GM21515 (cell line): ENCODE measurements at regions not wholly inside any gene's neighbourhood (a gene's known extent, or its start where the extent isn't known, plus 50 kb on each side); places are given as distances from the start of the nearest gene placed in this dataset.
"Not testable (repeated sequence)": the region's sequence is repeated elsewhere in the genome, so short reads cannot be mapped to it uniquely, and the experiment has no call there.

ENCODE experiments used
- ATAC-seq: cut with Tn5 transposase; IDR thresholded peaks from one replicate; pipeline ENCODE4 v1.9.1; 2021; ENCODE audit not compliant: unreplicated experiment

GRCh38 chr2:144971786-144972335 is 451.9 kb upstream of the ZEB2 start:
- ATAC-seq: no peak

DNA sequence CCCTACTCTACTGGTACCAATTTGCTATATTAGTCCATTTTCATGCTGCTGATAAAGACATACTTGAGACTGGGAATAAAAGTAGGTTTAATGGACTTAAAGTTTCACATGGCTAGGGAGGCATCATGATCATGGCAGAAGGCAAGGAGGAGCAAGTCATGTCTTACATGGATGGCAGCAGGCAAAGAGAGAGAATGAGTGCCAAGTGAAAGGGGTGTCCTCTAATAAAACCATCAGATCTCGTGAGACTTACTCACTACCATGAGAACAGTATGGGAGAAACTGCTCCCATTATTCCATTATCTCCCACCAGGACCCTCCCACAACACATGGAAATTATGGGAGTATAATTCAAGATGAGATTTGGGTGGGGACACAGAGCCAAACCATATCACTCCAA is 450.5 kb upstream of the ZEB2 start:
- ATAC-seq: not testable (repeated sequence)

DNA sequence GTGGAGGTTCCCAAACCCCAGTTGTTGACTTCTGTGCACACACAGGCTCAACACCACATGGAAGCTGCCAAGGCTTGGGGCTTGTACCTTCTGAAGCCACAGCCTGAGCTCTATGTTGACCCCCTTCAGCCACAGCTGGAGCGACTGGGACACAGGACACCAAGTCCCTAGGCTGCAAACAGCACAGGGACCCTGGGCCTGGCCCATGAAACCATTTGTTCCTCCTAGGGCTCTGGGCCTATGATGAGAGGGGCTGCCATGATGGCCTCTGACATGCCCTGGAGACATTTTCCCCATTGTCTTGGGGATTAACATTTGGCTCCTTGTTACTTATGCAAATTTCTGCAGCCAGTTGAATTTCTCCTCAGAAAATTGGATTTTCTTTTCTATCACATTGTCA is 449.6 kb upstream of the ZEB2 start:
- ATAC-seq: not testable (repeated sequence)

- no peak for ATAC-seq
These were observed 448.0 kb upstream of the ZEB2 start for GRCh38 chr2:144967961-144968360.

- no peak for ATAC-seq
These were observed 445.3 kb upstream of the ZEB2 start for GRCh38 chr2:144965172-144965571.

DNA sequence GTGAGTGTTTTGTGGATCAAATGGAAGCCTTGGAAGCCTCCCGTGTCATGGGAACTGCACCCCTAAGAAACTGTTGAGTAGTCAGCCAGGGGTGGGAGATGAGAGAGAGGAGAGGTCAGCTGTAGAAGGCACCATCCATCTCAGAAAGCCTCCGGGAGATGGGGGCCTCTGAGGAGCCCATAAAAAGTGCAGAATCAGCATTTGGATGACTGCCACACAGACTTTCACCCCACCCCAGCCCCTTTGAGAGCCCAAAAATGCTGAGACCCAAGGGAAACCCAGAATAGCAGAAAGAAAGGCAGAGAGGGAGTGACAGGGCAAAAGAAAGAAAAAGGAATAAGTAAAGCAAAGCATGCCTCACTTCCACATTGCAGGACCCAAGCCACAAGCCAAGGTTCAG is 443.1 kb upstream of the ZEB2 start:
- no peak for ATAC-seq

DNA sequence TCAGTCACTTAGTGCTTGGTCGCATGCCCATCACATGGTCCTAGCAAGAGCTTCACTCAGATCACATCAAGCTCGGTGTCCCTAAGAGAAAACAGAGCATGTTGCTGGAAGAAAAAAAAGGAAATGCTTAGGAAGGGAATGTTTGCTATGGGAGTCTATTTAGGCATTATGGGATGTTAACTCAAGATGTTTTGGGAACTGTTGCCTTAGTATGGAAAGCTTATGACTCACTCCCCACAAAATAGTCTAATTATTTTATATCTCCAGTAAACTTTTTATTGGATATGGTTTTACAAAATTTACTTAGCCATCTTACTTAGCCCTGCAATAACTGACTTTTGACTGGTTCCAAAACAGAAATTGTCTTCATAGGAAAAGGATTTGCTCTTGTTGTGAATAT is 439.5 kb upstream of the ZEB2 start:
- ATAC-seq: no peak

DNA sequence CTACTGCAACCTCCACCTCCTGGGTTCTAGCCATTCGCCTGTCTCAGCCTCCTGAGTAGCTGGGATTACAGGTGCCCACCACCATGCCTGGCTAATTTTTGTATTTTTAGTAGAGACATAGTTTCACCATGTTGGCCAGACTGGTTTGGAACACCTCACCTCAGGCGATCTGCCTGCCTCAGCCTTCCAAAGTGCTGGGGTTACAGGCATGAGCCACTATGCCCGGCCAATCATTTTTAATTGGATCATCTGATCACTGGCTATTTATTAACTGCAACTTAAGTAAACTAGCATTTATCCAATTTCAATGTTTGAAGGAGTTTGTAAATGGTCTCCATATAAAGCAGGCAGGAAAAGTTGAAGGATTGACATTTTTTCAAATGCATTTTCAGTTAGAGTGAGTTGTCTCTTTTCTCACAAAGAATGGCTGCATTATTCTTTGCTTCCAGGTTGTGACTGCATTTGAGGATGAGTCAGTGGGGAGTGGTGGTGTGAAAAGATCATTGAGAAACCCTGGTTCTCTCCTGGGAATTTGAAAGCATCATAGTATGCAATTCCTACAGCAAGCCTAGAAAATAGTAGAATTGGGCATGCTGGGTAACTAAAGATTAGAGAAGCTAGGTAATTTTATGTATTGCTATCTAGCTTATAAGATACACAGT is 431.1 kb upstream of the ZEB2 start:
- no peak for ATAC-seq

DNA sequence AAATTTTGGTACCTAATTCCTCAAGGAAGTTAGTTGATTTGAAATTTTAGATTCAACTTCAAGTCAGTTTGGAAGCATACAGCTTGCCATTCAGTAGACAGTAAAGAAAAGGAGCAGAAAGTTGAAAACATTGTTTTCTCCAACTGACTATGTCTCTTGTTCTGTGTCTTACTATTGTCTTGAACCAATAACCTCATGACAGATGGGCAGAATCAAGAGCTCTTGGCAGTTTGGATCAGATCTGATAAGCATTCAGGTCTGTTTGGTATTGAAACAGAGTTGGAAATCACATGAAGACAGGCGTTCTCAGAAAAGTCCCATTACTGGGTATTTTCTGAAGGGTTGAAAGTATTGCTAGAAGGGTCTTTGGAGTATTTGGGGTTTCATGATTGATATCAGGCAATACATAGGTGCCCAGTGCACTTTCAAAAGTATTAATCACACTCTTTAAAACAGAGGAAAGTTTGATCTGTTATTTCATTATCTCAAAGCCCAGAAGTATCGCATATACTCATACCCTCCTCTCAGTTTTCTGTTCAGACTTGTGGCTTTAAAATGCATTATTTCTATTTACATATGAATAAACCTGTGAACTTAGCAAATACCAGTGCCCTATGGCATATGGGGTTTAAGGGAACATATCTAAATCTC is 428.4 kb upstream of the ZEB2 start:
- no peak for ATAC-seq

GRCh38 chr2:144947709-144948037 is 427.8 kb upstream of the ZEB2 start:
- ATAC-seq: no peak

- no peak for ATAC-seq
These were observed 426.3 kb upstream of the ZEB2 start for GRCh38 chr2:144946263-144946662.

DNA sequence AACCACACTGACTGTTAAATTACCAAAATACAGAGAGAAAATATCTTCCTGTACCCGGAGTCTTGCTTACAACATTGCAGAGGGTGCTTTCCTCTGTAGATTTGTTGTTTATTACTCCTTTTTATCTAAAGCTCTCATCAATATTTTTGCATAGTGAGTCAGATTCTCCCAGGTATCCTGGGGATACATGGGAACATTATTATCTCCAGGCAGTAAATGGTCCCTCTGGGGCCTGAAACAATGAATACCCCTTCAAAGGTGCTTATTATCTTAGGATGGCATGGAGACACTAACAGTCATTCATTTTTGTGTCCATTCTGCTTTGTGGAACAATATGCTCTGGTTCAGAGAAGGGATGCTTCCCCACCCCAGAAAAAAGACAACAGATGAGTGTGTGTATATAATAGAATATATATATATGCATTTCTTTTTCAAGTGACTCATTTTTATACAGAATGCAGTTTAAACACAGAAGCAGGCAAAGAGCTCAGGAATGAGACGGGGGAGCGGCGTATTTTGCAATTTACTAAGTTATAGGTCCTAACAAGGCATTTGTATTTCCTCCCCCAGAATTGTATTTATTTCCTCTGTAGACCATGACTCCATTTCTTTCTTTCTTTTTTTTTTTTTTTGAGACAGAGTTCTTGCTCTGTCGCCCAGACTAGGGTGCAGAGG is 424.8 kb upstream of the ZEB2 start:
- no peak for ATAC-seq

GRCh38 chr2:144943986-144944385 is 424.1 kb upstream of the ZEB2 start:
- no peak for ATAC-seq

DNA sequence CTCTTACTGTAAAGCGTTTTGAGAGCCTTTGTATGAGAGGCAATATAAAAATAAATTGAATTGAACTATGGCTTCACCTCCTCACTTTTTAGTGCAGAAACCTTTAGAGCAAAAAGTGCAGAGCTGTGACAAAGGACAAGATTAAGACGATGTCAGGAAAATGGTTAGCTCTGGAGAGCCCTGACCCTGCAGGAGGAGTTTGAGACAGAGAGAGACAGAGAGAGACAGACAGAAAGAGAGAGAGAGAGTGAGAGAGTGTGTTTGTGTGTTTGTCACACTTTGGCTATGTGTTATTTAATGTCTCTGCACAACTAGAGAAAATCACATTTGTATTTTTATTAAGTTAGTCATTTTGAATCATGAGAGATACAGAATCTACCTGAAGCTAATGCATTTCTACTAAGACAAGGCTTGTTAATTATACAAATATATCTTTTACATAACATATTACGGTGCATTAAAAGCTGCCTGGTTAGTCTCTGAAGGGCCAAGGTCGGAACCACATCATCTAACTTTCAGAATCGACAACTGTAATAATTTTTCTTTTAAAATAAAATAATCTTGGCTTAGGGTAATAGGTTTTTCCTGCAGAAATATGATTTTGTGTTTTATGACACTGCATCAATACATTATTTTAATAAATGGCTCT is 423.5 kb upstream of the ZEB2 start:
- no peak for ATAC-seq

GRCh38 chr2:144942516-144943256 is 422.8 kb upstream of the ZEB2 start:
- no peak for ATAC-seq

DNA sequence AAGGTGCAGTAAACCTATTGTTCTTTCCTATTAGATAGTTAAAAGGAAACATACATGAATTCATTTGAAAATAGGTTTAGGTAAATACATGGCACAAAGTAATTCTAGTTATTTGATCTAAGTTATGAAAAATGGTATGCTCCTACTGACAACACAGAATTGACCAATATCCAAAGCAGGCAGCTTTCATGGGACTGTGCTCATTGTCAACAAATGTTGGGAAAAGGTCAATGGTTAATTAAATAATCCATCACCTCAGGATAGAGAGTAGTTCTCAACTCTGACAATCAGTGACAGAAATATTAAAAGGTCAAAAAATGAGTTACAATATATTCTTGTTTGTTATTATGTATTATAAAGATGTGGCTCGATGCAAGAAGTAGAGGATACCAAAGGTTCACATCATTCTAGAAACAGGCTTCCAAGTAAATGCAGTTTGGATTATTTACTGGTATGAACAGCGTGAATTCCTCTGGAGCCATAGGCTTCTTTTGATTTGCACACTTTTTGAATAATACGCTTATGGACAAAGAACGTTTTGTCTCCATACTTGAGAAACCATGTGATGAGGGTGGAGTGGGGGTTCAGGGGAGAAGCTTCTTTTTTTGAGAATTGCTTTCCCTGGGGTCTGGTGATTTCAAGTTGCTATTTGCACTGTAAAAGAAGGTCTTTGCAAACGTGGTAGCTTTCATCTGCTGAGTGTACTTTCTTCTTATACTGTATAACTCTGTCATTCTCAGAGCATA is 422.0 kb upstream of the ZEB2 start:
- no peak for ATAC-seq

- no peak for ATAC-seq
These were observed 419.7 kb upstream of the ZEB2 start for GRCh38 chr2:144939590-144939989.

DNA sequence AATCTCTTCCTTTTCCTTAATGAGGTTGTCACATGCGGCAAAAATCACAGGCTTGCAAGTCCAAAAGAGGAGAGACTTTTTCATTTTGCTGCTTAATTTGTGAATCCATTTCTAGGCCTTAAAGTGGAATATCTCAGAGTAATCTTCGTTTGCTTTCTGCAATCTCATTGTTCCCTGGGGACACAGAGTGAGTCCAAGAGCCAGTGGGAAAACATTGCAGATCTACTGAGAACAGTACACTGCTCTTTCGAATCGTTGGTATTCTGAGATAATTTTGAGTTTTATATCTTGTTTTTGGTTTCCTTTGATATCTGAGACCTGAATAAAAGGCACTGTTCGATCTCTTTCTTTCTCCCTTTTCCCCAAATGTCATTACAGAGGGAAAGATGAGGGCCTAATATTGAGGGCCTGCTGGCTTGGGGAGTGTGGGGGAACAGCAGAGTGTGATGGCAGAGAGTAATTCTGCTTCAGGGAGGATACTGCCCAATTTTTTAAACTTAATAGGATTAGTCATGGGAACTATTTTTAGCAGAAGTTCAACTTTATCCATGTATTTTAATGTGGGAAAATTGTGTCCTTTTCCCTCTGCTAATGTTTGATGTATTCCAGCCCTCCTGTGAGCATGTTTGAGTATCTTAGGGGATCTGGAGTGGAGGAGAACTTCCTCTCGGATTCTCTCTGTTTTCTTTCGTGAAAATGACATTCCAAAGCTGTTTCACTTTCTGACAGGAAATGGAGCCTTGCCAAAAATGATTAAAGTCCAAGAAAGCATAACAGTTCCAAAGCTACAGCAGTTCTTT is 418.2 kb upstream of the ZEB2 start:
- ATAC-seq: no peak

- ATAC-seq: no peak
These were observed 417.1 kb upstream of the ZEB2 start for GRCh38 chr2:144937066-144937465.

DNA sequence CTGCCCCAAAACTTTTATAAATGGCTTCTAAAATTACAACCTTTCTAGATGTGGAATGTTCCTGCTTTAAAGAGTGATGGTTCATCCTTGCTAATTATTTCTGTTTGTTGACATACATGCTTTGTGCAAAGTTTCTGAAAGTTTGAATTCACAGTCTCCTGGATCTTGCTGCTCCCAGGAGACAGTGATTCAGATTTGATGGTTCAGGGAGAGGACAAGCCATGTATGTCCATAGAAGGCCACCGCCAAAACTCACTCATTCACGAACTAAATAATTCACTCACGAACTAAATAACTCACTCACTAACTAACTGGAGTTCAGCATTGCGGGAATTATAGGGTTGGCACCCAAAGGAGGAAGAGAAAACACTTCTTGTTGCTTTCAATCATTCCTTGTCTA is 416.5 kb upstream of the ZEB2 start:
- ATAC-seq: no peak
